ENCODE measurements at regions not wholly inside any gene's neighbourhood (a gene's known extent, or its start where the extent isn't known, plus 50 kb on each side); places are given as distances from the start of the nearest gene placed in this dataset.

- Mint-ChIP-seq H3K4me1 (peaks cover 43% of the 10 kb centered on the region), H3K27ac (peak overlapping the region; percentile 1), H3K36me3 (no peaks in the 10 kb centered on the region), H3K4me3 (peak overlapping the region; percentile 95), H3K9me3 (no peaks in the 10 kb centered on the region), H3K27me3 (no peaks in the 10 kb centered on the region)
Measured at GRCh38 chr14:106846218-106846617, 1319.8 kb downstream of the TMEM121 start.

DNA sequence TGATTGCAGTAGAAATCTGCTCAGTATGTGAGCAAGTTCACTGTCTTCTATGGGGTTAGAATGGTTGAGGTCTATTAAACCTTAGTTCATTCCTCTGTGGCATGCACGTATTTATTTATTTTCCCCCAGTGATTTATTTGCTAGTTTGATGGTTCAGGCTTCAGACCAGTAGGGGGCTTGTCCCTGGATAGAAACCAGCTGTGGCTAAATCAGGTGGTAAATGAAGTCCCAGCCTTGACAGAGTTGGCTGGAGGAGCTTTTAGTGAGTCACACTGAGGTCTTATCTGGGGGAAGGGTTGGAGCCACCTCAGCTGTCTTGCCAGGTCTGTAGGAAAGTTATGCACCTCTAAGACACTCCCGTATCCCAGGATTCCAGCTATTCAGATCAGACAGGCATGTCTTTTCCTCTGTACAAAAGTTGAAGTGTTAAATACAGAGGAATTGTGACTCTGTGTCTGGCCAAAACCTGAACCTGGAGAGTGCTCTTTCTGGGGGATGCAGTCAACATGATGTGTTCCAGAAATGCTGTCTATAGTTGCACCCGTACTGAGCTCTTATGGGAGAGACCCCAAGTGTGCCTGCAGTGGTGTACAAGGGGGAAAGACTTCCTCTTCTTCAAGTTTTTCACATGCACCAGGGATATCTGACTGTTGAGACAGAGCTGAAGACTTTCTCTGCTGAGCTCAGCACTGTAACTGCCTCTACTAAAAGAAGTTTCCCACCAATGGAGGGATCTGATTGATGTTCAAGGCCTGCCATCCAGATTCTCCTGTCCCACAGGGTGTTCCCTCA is 1322.1 kb downstream of the TMEM121 start:
- Mint-ChIP-seq H3K36me3 (no peaks in the 10 kb centered on the region), H3K27ac (no peak overlapping the region), H3K27me3 (no peaks in the 10 kb centered on the region), H3K4me1 (peaks cover 33% of the 10 kb centered on the region), H3K9me3 (no peaks in the 10 kb centered on the region), H3K4me3 (no peak overlapping the region)

DNA sequence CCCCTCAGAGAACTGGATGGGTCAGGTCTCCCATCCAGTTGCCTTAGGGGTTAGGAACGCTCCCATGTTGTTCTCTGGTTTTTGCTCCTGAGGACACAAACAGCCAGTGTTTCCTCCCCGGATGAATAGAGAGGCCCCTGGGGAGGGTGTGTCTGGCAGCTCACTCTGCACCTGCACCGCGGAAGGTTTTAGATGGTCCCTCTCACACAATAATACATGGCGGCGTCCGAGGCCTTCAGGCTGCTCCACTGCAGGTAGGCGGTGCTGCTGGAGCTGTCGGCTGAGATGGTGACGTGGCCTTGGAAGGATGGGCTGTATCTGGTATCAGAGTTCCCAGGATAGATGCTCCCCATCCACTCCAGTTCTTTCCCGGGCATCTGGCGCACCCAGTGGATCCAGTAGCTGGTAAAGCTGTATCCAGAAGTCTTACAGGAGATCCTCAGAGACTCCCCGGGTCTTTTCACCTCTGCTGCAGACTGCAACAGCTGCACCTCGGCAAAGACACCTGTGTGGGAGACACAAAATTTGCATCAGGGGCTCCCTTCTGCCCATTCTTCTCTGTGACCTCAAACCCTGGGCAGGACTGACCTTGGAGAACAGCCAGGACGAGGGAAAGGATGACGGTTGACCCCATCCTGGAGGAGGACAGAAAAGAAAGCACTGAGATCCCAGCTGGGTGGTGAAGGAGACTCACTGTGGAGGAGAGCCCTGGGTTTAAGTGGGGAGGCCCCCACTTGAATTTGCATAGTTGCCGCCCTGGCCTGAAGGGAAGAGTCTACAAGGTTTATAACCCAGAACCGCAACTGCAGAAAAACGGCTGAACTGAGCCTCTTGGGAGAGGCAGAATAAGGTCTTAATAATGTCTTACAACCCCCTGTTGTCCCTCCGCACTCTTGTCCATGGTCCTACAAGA is 1324.8 kb downstream of the TMEM121 start:
- no peaks in the 10 kb centered on the region for H3K27me3 Mint-ChIP-seq
- H3K27ac Mint-ChIP-seq, result no peak overlapping the region
- H3K4me1 Mint-ChIP-seq, result peaks cover 16% of the 10 kb centered on the region
- H3K4me3 Mint-ChIP-seq, result no peak overlapping the region
- H3K36me3 Mint-ChIP-seq, result no peaks in the 10 kb centered on the region
- no peaks in the 10 kb centered on the region for H3K9me3 Mint-ChIP-seq

GRCh38 chr14:106872611-106873446 is 1346.4 kb downstream of the TMEM121 start:
- peaks cover 24% of the 10 kb centered on the region for H3K27me3 Mint-ChIP-seq
- no peaks in the 10 kb centered on the region for H3K36me3 Mint-ChIP-seq
- peak overlapping the region; percentile 57 for H3K4me3 Mint-ChIP-seq
- no peak overlapping the region for H3K27ac Mint-ChIP-seq
- H3K4me1 Mint-ChIP-seq, result peaks cover 11% of the 10 kb centered on the region
- H3K9me3 Mint-ChIP-seq, result no peaks in the 10 kb centered on the region

DNA sequence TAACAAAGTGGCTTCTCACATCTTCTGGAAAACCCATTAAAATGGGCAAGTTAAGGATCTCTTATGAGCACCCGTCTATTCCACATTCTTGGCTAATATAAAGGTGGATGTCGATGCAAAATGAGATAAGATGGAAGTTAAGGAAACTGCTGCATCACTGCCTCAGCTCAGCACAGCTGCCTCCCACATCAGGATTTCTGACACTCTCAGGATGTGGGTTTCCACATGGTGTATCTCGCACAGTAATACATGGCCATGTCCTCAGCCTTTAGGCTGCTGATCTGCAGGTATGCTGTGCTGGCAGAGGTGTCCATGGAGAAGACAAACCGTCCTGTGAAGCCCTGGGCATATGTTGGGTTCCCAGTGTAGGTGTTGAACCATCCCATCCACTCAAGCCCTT is 1348.0 kb downstream of the TMEM121 start:
- no peaks in the 10 kb centered on the region for H3K36me3 Mint-ChIP-seq
- H3K27ac Mint-ChIP-seq, result no peak overlapping the region
- peaks cover 11% of the 10 kb centered on the region for H3K4me1 Mint-ChIP-seq
- no peak overlapping the region for H3K4me3 Mint-ChIP-seq
- peaks cover 29% of the 10 kb centered on the region for H3K27me3 Mint-ChIP-seq
- no peaks in the 10 kb centered on the region for H3K9me3 Mint-ChIP-seq

- Mint-ChIP-seq H3K27me3 (peaks cover 23% of the 10 kb centered on the region), H3K4me3 (no peak overlapping the region), H3K36me3 (no peaks in the 10 kb centered on the region), H3K4me1 (peaks cover 11% of the 10 kb centered on the region), H3K27ac (no peak overlapping the region), H3K9me3 (no peaks in the 10 kb centered on the region)
Measured at GRCh38 chr14:106875503-106875902, 1349.1 kb downstream of the TMEM121 start.

DNA sequence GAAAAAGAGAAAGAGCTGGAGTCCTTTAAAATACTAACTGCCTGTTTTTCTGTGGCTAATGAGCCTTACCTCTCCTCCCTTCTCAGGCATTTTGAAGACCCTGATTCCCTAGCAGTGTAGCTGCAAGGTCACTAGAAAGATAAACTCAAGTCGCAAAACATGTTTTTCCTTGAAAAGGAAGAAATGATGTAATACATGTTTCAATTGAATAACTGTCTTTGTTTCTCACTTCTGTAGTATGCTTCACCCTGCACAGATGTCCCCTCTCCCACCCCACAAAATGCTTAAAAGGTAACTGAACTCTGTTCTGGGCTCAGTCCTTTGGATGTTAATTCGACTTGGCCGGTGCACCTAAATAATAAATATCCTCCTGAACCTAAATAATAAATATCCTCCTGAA is 1350.3 kb downstream of the TMEM121 start:
- Mint-ChIP-seq H3K36me3 (no peaks in the 10 kb centered on the region), H3K27me3 (peaks cover 21% of the 10 kb centered on the region), H3K4me1 (peaks cover 11% of the 10 kb centered on the region), H3K27ac (no peak overlapping the region), H3K4me3 (no peak overlapping the region), H3K9me3 (no peaks in the 10 kb centered on the region)

- no peaks in the 10 kb centered on the region for H3K9me3 Mint-ChIP-seq
- no peak overlapping the region for H3K4me3 Mint-ChIP-seq
- no peaks in the 10 kb centered on the region for H3K36me3 Mint-ChIP-seq
- no peak overlapping the region for H3K27ac Mint-ChIP-seq
- H3K27me3 Mint-ChIP-seq, result peaks cover 21% of the 10 kb centered on the region
- peaks cover 9% of the 10 kb centered on the region for H3K4me1 Mint-ChIP-seq
Measured at GRCh38 chr14:106877517-106877916, 1351.1 kb downstream of the TMEM121 start.

GRCh38 chr14:106879241-106879640 is 1352.9 kb downstream of the TMEM121 start:
- no peaks in the 10 kb centered on the region for H3K4me1 Mint-ChIP-seq
- no peaks in the 10 kb centered on the region for H3K36me3 Mint-ChIP-seq
- H3K27me3 Mint-ChIP-seq, result peaks cover 21% of the 10 kb centered on the region
- no peak overlapping the region for H3K27ac Mint-ChIP-seq
- H3K9me3 Mint-ChIP-seq, result no peaks in the 10 kb centered on the region
- no peak overlapping the region for H3K4me3 Mint-ChIP-seq

DNA sequence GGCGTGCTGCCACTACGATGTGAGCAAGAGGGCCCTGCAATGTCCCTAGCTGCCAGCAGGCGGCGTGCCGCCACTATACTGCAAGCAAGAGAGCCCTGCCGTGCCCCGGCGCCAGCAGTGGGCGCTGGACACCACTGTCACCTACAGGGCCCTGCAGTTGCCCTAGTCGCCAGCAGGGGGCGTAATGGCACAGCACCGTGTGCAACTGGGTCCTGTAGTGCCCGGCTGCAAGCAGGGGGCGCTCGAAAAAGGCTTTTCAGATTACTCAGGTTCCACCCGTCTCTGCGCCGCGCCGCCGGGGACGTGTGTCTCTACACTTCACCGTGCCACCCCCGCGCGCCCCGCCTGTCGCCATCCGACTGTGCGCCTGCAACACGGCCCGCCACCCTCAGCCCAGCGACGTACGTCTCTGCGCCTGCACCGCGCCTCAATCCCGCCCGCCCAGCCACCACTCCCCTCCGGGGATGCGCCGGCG is 1356.9 kb downstream of the TMEM121 start:
- Mint-ChIP-seq H3K9me3 (no peaks in the 10 kb centered on the region), H3K27ac (no peak overlapping the region), H3K27me3 (peaks cover 2% of the 10 kb centered on the region), H3K36me3 (no peaks in the 10 kb centered on the region), H3K4me1 (no peaks in the 10 kb centered on the region), H3K4me3 (no peak overlapping the region)

Data from activated naive CD4-positive, alpha-beta T cell treated with anti-CD3 and anti-CD28 coated beads, Interleukin-2, amount 50 U/mL, for 24 hours (primary cell).